H1 (cell line): ENCODE measurements at regions not wholly inside any gene's neighbourhood (a gene's known extent, or its start where the extent isn't known, plus 50 kb on each side); places are given as distances from the start of the nearest gene placed in this dataset.

Source experiments
- CTCF ChIA-PET: fragments of 300-600 bp; sonication (Branson Sonifier 250); formaldehyde crosslinking; loops from one replicate; lab custom pipeline; 2021; ENCODE audit not compliant: partially characterized antibody; lab: Charles Lee
- POLR2A ChIA-PET: fragments of 300-600 bp; sonication (Branson Sonifier 250); formaldehyde crosslinking; loops from one replicate; lab custom pipeline; 2021; ENCODE audit warnings: inconsistent platforms; ENCODE audit not compliant: partially characterized antibody; lab: Charles Lee
- DNase-seq, 2 experiments: peaks; one replicate each; pipeline versions ENCODE4 v3.0.0 to v3.0.0-alpha.2; 2010 to 2022; ENCODE audit warnings: low spot score in 2 of 2, low read depth in 1 of 2, mixed read lengths in 1 of 2
- FAIRE-seq: peaks from 2 replicates; lab custom pipeline; 2011; peaks lifted over from hg19 to GRCh38; lab: Jason Lieb, UNC
- H2AFZ ChIP-seq: 2 replicates; pipeline ENCODE4 v1.8.1; 2012; ENCODE audit warnings: low read length, inconsistent platforms
- H2AK5ac ChIP-seq: 2 replicates; pipeline ENCODE4 v1.6.1; 2013; ENCODE audit warnings: low read depth, low read length
- H2BK120ac ChIP-seq: replicated peaks from 2 replicates; pipeline ENCODE3; 2013; ENCODE audit warnings: low read depth, low read length, inconsistent platforms
- H2BK12ac ChIP-seq: 2 replicates; pipeline ENCODE4 v1.6.1; 2013; ENCODE audit warnings: low read depth, low read length
- H2BK15ac ChIP-seq: 2 replicates; pipeline ENCODE4 v1.6.1; 2013; ENCODE audit warnings: low read length
- H2BK20ac ChIP-seq: 2 replicates; pipeline ENCODE4 v1.6.1; 2013; ENCODE audit warnings: low read length
- H2BK5ac ChIP-seq: 2 replicates; pipeline ENCODE4 v1.6.1; 2013; ENCODE audit warnings: low read depth, low read length
- H3K14ac ChIP-seq: 2 replicates; pipeline ENCODE4 v1.6.1; 2013; ENCODE audit warnings: inconsistent platforms; ENCODE audit not compliant: insufficient read length
- H3K18ac ChIP-seq: 2 replicates; pipeline ENCODE4 v1.6.1; 2013; ENCODE audit warnings: low read length; ENCODE audit errors: extremely low read depth
- H3K23ac ChIP-seq: 2 replicates; pipeline ENCODE4 v1.6.1; 2013; ENCODE audit warnings: inconsistent platforms; ENCODE audit not compliant: insufficient read length
- H3K23me2 ChIP-seq: 2 replicates; pipeline ENCODE4 v1.6.1; 2013; ENCODE audit warnings: low read depth, low read length
- H3K27ac ChIP-seq: 2 replicates; pipeline ENCODE4 v1.6.1; 2011; ENCODE audit warnings: low read depth, low read length, inconsistent platforms
- H3K27me3 ChIP-seq, 4 experiments: replicated peaks in 1 of 4; 1 replicate in 1 of 4; 2 replicates in 3 of 4; pipeline versions ENCODE4 v1.6.1 to v1.8.1; 2011 to 2013; ENCODE audit warnings: low read length in 3 of 4, mild to moderate bottlenecking in 3 of 4, inconsistent platforms in 2 of 4, mixed read lengths in 2 of 4, moderate library complexity in 1 of 4; ENCODE audit not compliant: control insufficient read depth in 3 of 4, insufficient read depth in 3 of 4; ENCODE audit errors: extremely low read depth in 1 of 4
- H3K36me3 ChIP-seq, 4 experiments: 2 replicates each; pipeline versions ENCODE4 v1.6.1 to v1.8.1; 2011 to 2013; ENCODE audit warnings: mild to moderate bottlenecking in 4 of 4, low read length in 3 of 4, moderate library complexity in 2 of 4, control low read depth in 1 of 4, inconsistent platforms in 1 of 4; ENCODE audit not compliant: insufficient read depth in 4 of 4, control insufficient read depth in 2 of 4
- H3K4ac ChIP-seq: replicated peaks from 2 replicates; pipeline ENCODE3; 2013; ENCODE audit warnings: low read length, low read depth, mixed read lengths, inconsistent platforms; ENCODE audit not compliant: insufficient read length
- H3K4me1 ChIP-seq, 4 experiments: replicated peaks in 1 of 4; 1 replicate in 1 of 4; 2 replicates in 3 of 4; pipeline versions ENCODE4 v1.6.1 to v1.8.1; 2011 to 2013; ENCODE audit warnings: low read length in 3 of 4, inconsistent platforms in 2 of 4, mixed read lengths in 1 of 4; ENCODE audit not compliant: insufficient read depth in 4 of 4, control insufficient read depth in 3 of 4
- H3K4me2 ChIP-seq, 2 experiments: 2 replicates each; pipeline versions ENCODE4 v1.6.1 to v1.8.1; 2011 to 2013; ENCODE audit warnings: low read depth in 2 of 2, low read length in 2 of 2, control low read depth in 1 of 2, inconsistent platforms in 1 of 2, mild to moderate bottlenecking in 1 of 2; ENCODE audit not compliant: insufficient read depth in 1 of 2
- H3K4me3 ChIP-seq, 4 experiments: fragments of 200-600, 300-600 bp in 1 of 4; sonication (generic), shearing (Covaris generic), sonication (Bioruptor Twin) in 1 of 4; 2 replicates each; pipeline versions ENCODE4 v1.5.1 to v1.8.1; 2011 to 2016; ENCODE audit warnings: low read length in 4 of 4, low read depth in 3 of 4, control low read depth in 2 of 4, inconsistent platforms in 2 of 4, mild to moderate bottlenecking in 2 of 4, mixed read lengths in 1 of 4, moderate library complexity in 1 of 4; ENCODE audit not compliant: insufficient read depth in 2 of 4; ENCODE audit errors: extremely low read depth in 1 of 4
- H3K56ac ChIP-seq: replicated peaks from 2 replicates; pipeline ENCODE3; 2013; ENCODE audit warnings: low read depth, mild to moderate bottlenecking, mixed read lengths, low read length, inconsistent platforms; ENCODE audit not compliant: insufficient read length
- H3K79me1 ChIP-seq: 2 replicates; pipeline ENCODE4 v1.6.1; 2013; ENCODE audit warnings: low read depth, low read length, control low read depth
- H3K79me2 ChIP-seq, 2 experiments: 2 replicates each; pipeline versions ENCODE4 v1.6.1 to v1.8.1; 2012 to 2013; ENCODE audit warnings: low read length in 2 of 2, mild to moderate bottlenecking in 2 of 2, inconsistent platforms in 1 of 2; ENCODE audit not compliant: insufficient read depth in 2 of 2, control insufficient read depth in 1 of 2
- H3K9ac ChIP-seq, 4 experiments: replicated peaks in 1 of 4; 1 replicate in 1 of 4; 2 replicates in 3 of 4; pipeline versions ENCODE4 v1.6.1 to v1.8.1; 2011 to 2013; ENCODE audit warnings: low read depth in 3 of 4, low read length in 3 of 4, control low read depth in 2 of 4, mild to moderate bottlenecking in 2 of 4, moderate library complexity in 2 of 4, inconsistent platforms in 1 of 4; ENCODE audit errors: extremely low read depth in 1 of 4
- H3K9me3 ChIP-seq, 2 experiments: 2 replicates each; pipeline versions ENCODE4 v1.6.1 to v1.8.1; 2012 to 2013; ENCODE audit warnings: mild to moderate bottlenecking in 2 of 2, moderate library complexity in 2 of 2, control low read depth in 1 of 2, inconsistent platforms in 1 of 2, low read depth in 1 of 2, low read length in 1 of 2, mixed read lengths in 1 of 2; ENCODE audit not compliant: insufficient read depth in 2 of 2
- H4K20me1 ChIP-seq, 2 experiments: replicated peaks in 1 of 2; 2 replicates each; pipeline versions ENCODE3 to v1.8.1; 2011 to 2013; ENCODE audit warnings: inconsistent platforms in 2 of 2, low read length in 2 of 2, mild to moderate bottlenecking in 1 of 2; ENCODE audit not compliant: insufficient read depth in 2 of 2, control insufficient read depth in 1 of 2
- H4K5ac ChIP-seq: 2 replicates; pipeline ENCODE4 v1.6.1; 2013; ENCODE audit warnings: low read length, low read depth, mixed read lengths, inconsistent platforms; ENCODE audit not compliant: insufficient read length
- H4K8ac ChIP-seq: 2 replicates; pipeline ENCODE4 v1.8.0; 2013; ENCODE audit warnings: mild to moderate bottlenecking, moderate library complexity, low read length, inconsistent platforms; ENCODE audit not compliant: insufficient read depth; ENCODE audit errors: extremely low read depth
- H4K91ac ChIP-seq: replicated peaks from 2 replicates; pipeline ENCODE3; 2013; ENCODE audit warnings: low read length, mixed read lengths, inconsistent platforms; ENCODE audit not compliant: insufficient read length
- CEBPB ChIP-seq: IDR thresholded peaks from 2 replicates; pipeline ENCODE4 v1.6.1; 2012; ENCODE audit warnings: low read depth, low read length
- EGR1 ChIP-seq: IDR thresholded peaks from 2 replicates; pipeline ENCODE4 v1.6.1; 2011; ENCODE audit warnings: low read depth, low read length, borderline replicate concordance
- SRF ChIP-seq: IDR thresholded peaks from 2 replicates; pipeline ENCODE4 v1.6.1; 2011; ENCODE audit warnings: mild to moderate bottlenecking, low read depth, low read length, moderate library complexity

- no peak overlapping the region for H3K27ac ChIP-seq
- H4K5ac ChIP-seq: no peak overlapping the region
- ChIA-PET POLR2A (no interaction called here), CTCF (interaction anchor here (0.9 kb wide), 1 partner anchor 944 kb away, joined by 6 read pairs; no protein-coding TSS in a partner anchor)
- no peak overlapping the region for H2AFZ ChIP-seq
- H3K23ac ChIP-seq: no peak overlapping the region
- H4K8ac ChIP-seq: no peak overlapping the region
- no peak overlapping the region for H3K4me3 ChIP-seq
- H3K9ac ChIP-seq: no peak overlapping the region
- H4K20me1 ChIP-seq: no peaks in the 10 kb centered on the region
- no peak overlapping the region for H4K91ac ChIP-seq
- no peak overlapping the region for H3K14ac ChIP-seq
- no peak overlapping the region for H3K4me2 ChIP-seq
- FAIRE-seq (no peak), DNase-seq (no peak)
- H3K27me3 ChIP-seq: no peaks in the 10 kb centered on the region
- H2BK5ac ChIP-seq: no peak overlapping the region
- H2BK120ac ChIP-seq: no peak overlapping the region
- no peaks in the 10 kb centered on the region for H3K79me1 ChIP-seq
- H3K4me1 ChIP-seq: no peaks in the 10 kb centered on the region
- no peaks in the 10 kb centered on the region for H3K23me2 ChIP-seq
- H2BK15ac ChIP-seq: no peak overlapping the region
- H3K56ac ChIP-seq: no peak overlapping the region
- no peaks in the 10 kb centered on the region for H3K9me3 ChIP-seq
- no peak overlapping the region for H2BK12ac ChIP-seq
- H2BK20ac ChIP-seq: no peak overlapping the region
- no peaks in the 10 kb centered on the region for H3K79me2 ChIP-seq
- no peaks in the 10 kb centered on the region for H3K36me3 ChIP-seq
- no peak overlapping the region for H3K18ac ChIP-seq
- no peak overlapping the region for H2AK5ac ChIP-seq
- H3K4ac ChIP-seq: no peak overlapping the region
- TF ChIP-seq EGR1: no peak
- TF ChIP-seq CEBPB: no peak
- no peak for TF ChIP-seq SRF
Observed at GRCh38 chr2:83069724-83070123, 1389.4 kb downstream of the SUCLG1 start.
